ENCODE measurements at regions not wholly inside any gene's neighbourhood (a gene's known extent, or its start where the extent isn't known, plus 50 kb on each side); places are given as distances from the start of the nearest gene placed in this dataset.

DNA sequence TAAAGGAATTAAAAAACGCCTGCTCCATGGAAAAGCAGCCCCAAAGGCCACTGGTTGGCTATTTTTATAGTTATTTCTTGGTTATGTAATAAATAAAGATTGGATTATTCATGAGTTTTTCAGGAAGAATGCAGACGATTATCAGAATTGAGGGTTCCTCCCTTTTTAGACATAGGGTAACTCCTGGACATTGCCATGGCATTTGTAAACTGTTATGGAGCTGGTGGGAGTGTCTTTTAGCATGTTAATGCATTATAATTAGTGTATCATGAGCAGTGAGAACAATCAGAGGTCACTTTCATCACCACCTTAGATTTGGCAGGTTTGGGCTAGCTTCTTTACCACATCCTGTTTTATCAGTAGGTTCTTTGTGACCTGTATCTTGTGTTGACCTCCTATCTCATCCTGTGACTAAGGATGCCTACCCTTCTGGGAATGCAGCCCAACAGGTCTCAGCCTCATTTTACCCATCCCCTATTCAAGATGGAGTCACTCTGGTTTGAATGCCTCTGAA, 728.7 kb downstream of the GALC start:
- TF ChIP-seq, protein P1, sequence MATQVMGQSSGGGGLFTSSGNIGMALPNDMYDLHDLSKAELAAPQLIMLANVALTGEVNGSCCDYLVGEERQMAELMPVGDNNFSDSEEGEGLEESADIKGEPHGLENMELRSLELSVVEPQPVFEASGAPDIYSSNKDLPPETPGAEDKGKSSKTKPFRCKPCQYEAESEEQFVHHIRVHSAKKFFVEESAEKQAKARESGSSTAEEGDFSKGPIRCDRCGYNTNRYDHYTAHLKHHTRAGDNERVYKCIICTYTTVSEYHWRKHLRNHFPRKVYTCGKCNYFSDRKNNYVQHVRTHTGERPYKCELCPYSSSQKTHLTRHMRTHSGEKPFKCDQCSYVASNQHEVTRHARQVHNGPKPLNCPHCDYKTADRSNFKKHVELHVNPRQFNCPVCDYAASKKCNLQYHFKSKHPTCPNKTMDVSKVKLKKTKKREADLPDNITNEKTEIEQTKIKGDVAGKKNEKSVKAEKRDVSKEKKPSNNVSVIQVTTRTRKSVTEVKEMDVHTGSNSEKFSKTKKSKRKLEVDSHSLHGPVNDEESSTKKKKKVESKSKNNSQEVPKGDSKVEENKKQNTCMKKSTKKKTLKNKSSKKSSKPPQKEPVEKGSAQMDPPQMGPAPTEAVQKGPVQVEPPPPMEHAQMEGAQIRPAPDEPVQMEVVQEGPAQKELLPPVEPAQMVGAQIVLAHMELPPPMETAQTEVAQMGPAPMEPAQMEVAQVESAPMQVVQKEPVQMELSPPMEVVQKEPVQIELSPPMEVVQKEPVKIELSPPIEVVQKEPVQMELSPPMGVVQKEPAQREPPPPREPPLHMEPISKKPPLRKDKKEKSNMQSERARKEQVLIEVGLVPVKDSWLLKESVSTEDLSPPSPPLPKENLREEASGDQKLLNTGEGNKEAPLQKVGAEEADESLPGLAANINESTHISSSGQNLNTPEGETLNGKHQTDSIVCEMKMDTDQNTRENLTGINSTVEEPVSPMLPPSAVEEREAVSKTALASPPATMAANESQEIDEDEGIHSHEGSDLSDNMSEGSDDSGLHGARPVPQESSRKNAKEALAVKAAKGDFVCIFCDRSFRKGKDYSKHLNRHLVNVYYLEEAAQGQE (IDR thresholded peaks at IDR 0.05; ENCODE audit: low read depth, low read length) = no peak
- TF ChIP-seq EP300 (IDR thresholded peaks at IDR 0.05; ENCODE audit: borderline replicate concordance in 1 of 2, control insufficient read depth in 1 of 2, low read depth in 2 of 2, low read length in 2 of 2) (no peak), JUNB (IDR thresholded peaks at IDR 0.05) (no peak), POLR2A (IDR thresholded peaks at IDR 0.05; ENCODE audit: low read depth, low read length) (no peak), POLR2AphosphoS5 (IDR thresholded peaks at IDR 0.05; ENCODE audit: low read length) (no peak), RCOR1 (conservative IDR thresholded peaks at IDR 0.05; ENCODE audit: low read depth, low read length) (no peak), NR2C1 (IDR thresholded peaks at IDR 0.05) (no peak), SMC3 (IDR thresholded peaks at IDR 0.05; ENCODE audit: borderline replicate concordance, low read length) (no peak), TCF12 (IDR thresholded peaks at IDR 0.05; ENCODE audit: low read depth, low read length) (no peak)
- TF ChIP-seq, protein P2, sequence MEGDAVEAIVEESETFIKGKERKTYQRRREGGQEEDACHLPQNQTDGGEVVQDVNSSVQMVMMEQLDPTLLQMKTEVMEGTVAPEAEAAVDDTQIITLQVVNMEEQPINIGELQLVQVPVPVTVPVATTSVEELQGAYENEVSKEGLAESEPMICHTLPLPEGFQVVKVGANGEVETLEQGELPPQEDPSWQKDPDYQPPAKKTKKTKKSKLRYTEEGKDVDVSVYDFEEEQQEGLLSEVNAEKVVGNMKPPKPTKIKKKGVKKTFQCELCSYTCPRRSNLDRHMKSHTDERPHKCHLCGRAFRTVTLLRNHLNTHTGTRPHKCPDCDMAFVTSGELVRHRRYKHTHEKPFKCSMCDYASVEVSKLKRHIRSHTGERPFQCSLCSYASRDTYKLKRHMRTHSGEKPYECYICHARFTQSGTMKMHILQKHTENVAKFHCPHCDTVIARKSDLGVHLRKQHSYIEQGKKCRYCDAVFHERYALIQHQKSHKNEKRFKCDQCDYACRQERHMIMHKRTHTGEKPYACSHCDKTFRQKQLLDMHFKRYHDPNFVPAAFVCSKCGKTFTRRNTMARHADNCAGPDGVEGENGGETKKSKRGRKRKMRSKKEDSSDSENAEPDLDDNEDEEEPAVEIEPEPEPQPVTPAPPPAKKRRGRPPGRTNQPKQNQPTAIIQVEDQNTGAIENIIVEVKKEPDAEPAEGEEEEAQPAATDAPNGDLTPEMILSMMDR (IDR thresholded peaks at IDR 0.05 in 2 of 3, conservative IDR thresholded peaks at IDR 0.05 in 1 of 3; ENCODE audit: control insufficient read depth in 2 of 3, extremely low read depth in 1 of 3, insufficient read depth in 1 of 3, low read depth in 3 of 3, low read length in 3 of 3) = no peak
- TF ChIP-seq, protein P3, sequence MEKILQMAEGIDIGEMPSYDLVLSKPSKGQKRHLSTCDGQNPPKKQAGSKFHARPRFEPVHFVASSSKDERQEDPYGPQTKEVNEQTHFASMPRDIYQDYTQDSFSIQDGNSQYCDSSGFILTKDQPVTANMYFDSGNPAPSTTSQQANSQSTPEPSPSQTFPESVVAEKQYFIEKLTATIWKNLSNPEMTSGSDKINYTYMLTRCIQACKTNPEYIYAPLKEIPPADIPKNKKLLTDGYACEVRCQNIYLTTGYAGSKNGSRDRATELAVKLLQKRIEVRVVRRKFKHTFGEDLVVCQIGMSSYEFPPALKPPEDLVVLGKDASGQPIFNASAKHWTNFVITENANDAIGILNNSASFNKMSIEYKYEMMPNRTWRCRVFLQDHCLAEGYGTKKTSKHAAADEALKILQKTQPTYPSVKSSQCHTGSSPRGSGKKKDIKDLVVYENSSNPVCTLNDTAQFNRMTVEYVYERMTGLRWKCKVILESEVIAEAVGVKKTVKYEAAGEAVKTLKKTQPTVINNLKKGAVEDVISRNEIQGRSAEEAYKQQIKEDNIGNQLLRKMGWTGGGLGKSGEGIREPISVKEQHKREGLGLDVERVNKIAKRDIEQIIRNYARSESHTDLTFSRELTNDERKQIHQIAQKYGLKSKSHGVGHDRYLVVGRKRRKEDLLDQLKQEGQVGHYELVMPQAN (conservative IDR thresholded peaks at IDR 0.05) = no peak
